ENCODE measurements at regions not wholly inside any gene's neighbourhood (a gene's known extent, or its start where the extent isn't known, plus 50 kb on each side); places are given as distances from the start of the nearest gene placed in this dataset.

- Histone ChIP-seq H3K4me1 (ENCODE audit: control insufficient read depth in 2 of 2, insufficient read depth in 2 of 2, low read length in 2 of 2) (no peaks in the 10 kb centered on the region), H3K27ac (ENCODE audit: low read depth in 2 of 2, low read length in 2 of 2) (no peak overlapping the region), H3K27me3 (ENCODE audit: control insufficient read depth in 2 of 2, insufficient read depth in 2 of 2, low read length in 2 of 2) (no peaks in the 10 kb centered on the region), H3K9ac (ENCODE audit: low read depth in 1 of 2, low read length in 2 of 2) (no peak overlapping the region), H3K9me3 (ENCODE audit: control insufficient read depth in 2 of 2, low read length in 2 of 2) (peaks cover 0 to 3% of the 10 kb centered on the region in 2 donors), H3K36me3 (ENCODE audit: control insufficient read depth in 2 of 2, insufficient read depth in 2 of 2, low read length in 2 of 2) (no peaks in the 10 kb centered on the region), H3K4me3 (ENCODE audit: low read length in 2 of 2) (no peak overlapping the region)
Observed at GRCh38 chr6:168255283-168255881, 64.2 kb downstream of the DACT2 start.

GRCh38 chr6:168252267-168252666, 67.3 kb downstream of the DACT2 start:
- Histone ChIP-seq H3K4me1 (ENCODE audit: control insufficient read depth in 2 of 2, insufficient read depth in 2 of 2, low read length in 2 of 2) (peaks cover 4 to 6% of the 10 kb centered on the region in 2 donors), H3K36me3 (ENCODE audit: control insufficient read depth in 2 of 2, insufficient read depth in 2 of 2, low read length in 2 of 2) (no peaks in the 10 kb centered on the region), H3K9me3 (ENCODE audit: control insufficient read depth in 2 of 2, low read length in 2 of 2) (peaks cover 0 to 3% of the 10 kb centered on the region in 2 donors), H3K27me3 (ENCODE audit: control insufficient read depth in 2 of 2, insufficient read depth in 2 of 2, low read length in 2 of 2) (no peaks in the 10 kb centered on the region), H3K9ac (ENCODE audit: low read depth in 1 of 2, low read length in 2 of 2) (no peak overlapping the region), H3K27ac (ENCODE audit: low read depth in 2 of 2, low read length in 2 of 2) (no peak overlapping the region), H3K4me3 (ENCODE audit: low read length in 2 of 2) (no peak overlapping the region)

- H3K9me3 ChIP-seq (ENCODE audit: control insufficient read depth in 2 of 2, low read length in 2 of 2), result peaks cover 0 to 3% of the 10 kb centered on the region in 2 donors
- no peak overlapping the region for H3K27ac ChIP-seq (ENCODE audit: low read depth in 2 of 2, low read length in 2 of 2)
- H3K9ac ChIP-seq (ENCODE audit: low read depth in 1 of 2, low read length in 2 of 2), result no peak overlapping the region
- no peaks in the 10 kb centered on the region for H3K36me3 ChIP-seq (ENCODE audit: control insufficient read depth in 2 of 2, insufficient read depth in 2 of 2, low read length in 2 of 2)
- H3K4me1 ChIP-seq (ENCODE audit: control insufficient read depth in 2 of 2, insufficient read depth in 2 of 2, low read length in 2 of 2), result peaks cover 7 to 9% of the 10 kb centered on the region in 2 donors
- H3K4me3 ChIP-seq (ENCODE audit: low read length in 2 of 2), result no peak overlapping the region
- no peaks in the 10 kb centered on the region for H3K27me3 ChIP-seq (ENCODE audit: control insufficient read depth in 2 of 2, insufficient read depth in 2 of 2, low read length in 2 of 2)
Observed at GRCh38 chr6:168250250-168250649, 69.3 kb downstream of the DACT2 start.

- H3K27ac ChIP-seq (ENCODE audit: low read depth in 2 of 2, low read length in 2 of 2), result no peak overlapping the region
- H3K9me3 ChIP-seq (ENCODE audit: control insufficient read depth in 2 of 2, low read length in 2 of 2), result no peaks in the 10 kb centered on the region
- no peak overlapping the region for H3K4me3 ChIP-seq (ENCODE audit: low read length in 2 of 2)
- H3K4me1 ChIP-seq (ENCODE audit: control insufficient read depth in 2 of 2, insufficient read depth in 2 of 2, low read length in 2 of 2), result peaks cover 7 to 9% of the 10 kb centered on the region in 2 donors
- no peaks in the 10 kb centered on the region for H3K36me3 ChIP-seq (ENCODE audit: control insufficient read depth in 2 of 2, insufficient read depth in 2 of 2, low read length in 2 of 2)
- no peaks in the 10 kb centered on the region for H3K27me3 ChIP-seq (ENCODE audit: control insufficient read depth in 2 of 2, insufficient read depth in 2 of 2, low read length in 2 of 2)
- H3K9ac ChIP-seq (ENCODE audit: low read depth in 1 of 2, low read length in 2 of 2), result no peak overlapping the region
Observed at GRCh38 chr6:168249746-168250145, 69.8 kb downstream of the DACT2 start.

GRCh38 chr6:168248148-168248620, 71.4 kb downstream of the DACT2 start:
- Histone ChIP-seq H3K36me3 (ENCODE audit: control insufficient read depth in 2 of 2, insufficient read depth in 2 of 2, low read length in 2 of 2) (no peaks in the 10 kb centered on the region), H3K9ac (ENCODE audit: low read depth in 1 of 2, low read length in 2 of 2) (no peak overlapping the region), H3K4me3 (ENCODE audit: low read length in 2 of 2) (no peak overlapping the region), H3K9me3 (ENCODE audit: control insufficient read depth in 2 of 2, low read length in 2 of 2) (no peaks in the 10 kb centered on the region), H3K4me1 (ENCODE audit: control insufficient read depth in 2 of 2, insufficient read depth in 2 of 2, low read length in 2 of 2) (peaks cover 7 to 9% of the 10 kb centered on the region in 2 donors), H3K27me3 (ENCODE audit: control insufficient read depth in 2 of 2, insufficient read depth in 2 of 2, low read length in 2 of 2) (no peaks in the 10 kb centered on the region), H3K27ac (ENCODE audit: low read depth in 2 of 2, low read length in 2 of 2) (no peak overlapping the region)

GRCh38 chr6:168247443-168248147, 72.0 kb downstream of the DACT2 start:
- Histone ChIP-seq H3K27ac (ENCODE audit: low read depth in 2 of 2, low read length in 2 of 2) (no peak overlapping the region), H3K9ac (ENCODE audit: low read depth in 1 of 2, low read length in 2 of 2) (no peak overlapping the region), H3K4me1 (ENCODE audit: control insufficient read depth in 2 of 2, insufficient read depth in 2 of 2, low read length in 2 of 2) (peaks cover 7 to 9% of the 10 kb centered on the region in 2 donors), H3K27me3 (ENCODE audit: control insufficient read depth in 2 of 2, insufficient read depth in 2 of 2, low read length in 2 of 2) (no peaks in the 10 kb centered on the region), H3K36me3 (ENCODE audit: control insufficient read depth in 2 of 2, insufficient read depth in 2 of 2, low read length in 2 of 2) (no peaks in the 10 kb centered on the region), H3K4me3 (ENCODE audit: low read length in 2 of 2) (no peak overlapping the region), H3K9me3 (ENCODE audit: control insufficient read depth in 2 of 2, low read length in 2 of 2) (no peaks in the 10 kb centered on the region)

GRCh38 chr6:168244961-168245551, 74.5 kb downstream of the DACT2 start:
- no peak overlapping the region for H3K27ac ChIP-seq (ENCODE audit: low read depth in 2 of 2, low read length in 2 of 2)
- no peak overlapping the region for H3K4me3 ChIP-seq (ENCODE audit: low read length in 2 of 2)
- H3K4me1 ChIP-seq (ENCODE audit: control insufficient read depth in 2 of 2, insufficient read depth in 2 of 2, low read length in 2 of 2), result peaks cover 7 to 9% of the 10 kb centered on the region in 2 donors
- no peaks in the 10 kb centered on the region for H3K9me3 ChIP-seq (ENCODE audit: control insufficient read depth in 2 of 2, low read length in 2 of 2)
- no peaks in the 10 kb centered on the region for H3K36me3 ChIP-seq (ENCODE audit: control insufficient read depth in 2 of 2, insufficient read depth in 2 of 2, low read length in 2 of 2)
- no peak overlapping the region for H3K9ac ChIP-seq (ENCODE audit: low read depth in 1 of 2, low read length in 2 of 2)
- no peaks in the 10 kb centered on the region for H3K27me3 ChIP-seq (ENCODE audit: control insufficient read depth in 2 of 2, insufficient read depth in 2 of 2, low read length in 2 of 2)

GRCh38 chr6:168243812-168244376, 75.7 kb downstream of the DACT2 start:
- peaks cover 7 to 9% of the 10 kb centered on the region in 2 donors for H3K4me1 ChIP-seq (ENCODE audit: control insufficient read depth in 2 of 2, insufficient read depth in 2 of 2, low read length in 2 of 2)
- H3K27me3 ChIP-seq (ENCODE audit: control insufficient read depth in 2 of 2, insufficient read depth in 2 of 2, low read length in 2 of 2), result no peaks in the 10 kb centered on the region
- H3K9me3 ChIP-seq (ENCODE audit: control insufficient read depth in 2 of 2, low read length in 2 of 2), result no peaks in the 10 kb centered on the region
- no peaks in the 10 kb centered on the region for H3K36me3 ChIP-seq (ENCODE audit: control insufficient read depth in 2 of 2, insufficient read depth in 2 of 2, low read length in 2 of 2)
- no peak overlapping the region for H3K4me3 ChIP-seq (ENCODE audit: low read length in 2 of 2)
- H3K27ac ChIP-seq (ENCODE audit: low read depth in 2 of 2, low read length in 2 of 2), result no peak overlapping the region
- no peak overlapping the region for H3K9ac ChIP-seq (ENCODE audit: low read depth in 1 of 2, low read length in 2 of 2)

GRCh38 chr6:168242940-168243225, 76.7 kb downstream of the DACT2 start:
- Histone ChIP-seq H3K4me3 (ENCODE audit: low read length in 2 of 2) (no peak overlapping the region), H3K27me3 (ENCODE audit: control insufficient read depth in 2 of 2, insufficient read depth in 2 of 2, low read length in 2 of 2) (no peaks in the 10 kb centered on the region), H3K9me3 (ENCODE audit: control insufficient read depth in 2 of 2, low read length in 2 of 2) (no peaks in the 10 kb centered on the region), H3K36me3 (ENCODE audit: control insufficient read depth in 2 of 2, insufficient read depth in 2 of 2, low read length in 2 of 2) (no peaks in the 10 kb centered on the region), H3K4me1 (ENCODE audit: control insufficient read depth in 2 of 2, insufficient read depth in 2 of 2, low read length in 2 of 2) (peaks cover 7% of the 10 kb centered on the region in 2 donors), H3K9ac (ENCODE audit: low read depth in 1 of 2, low read length in 2 of 2) (no peak overlapping the region), H3K27ac (ENCODE audit: low read depth in 2 of 2, low read length in 2 of 2) (no peak overlapping the region)

All from mucosa of rectum (tissue), 2 donors.